ENCODE measurements at regions not wholly inside any gene's neighbourhood (a gene's known extent, or its start where the extent isn't known, plus 50 kb on each side); places are given as distances from the start of the nearest gene placed in this dataset.
"Not testable (repeated sequence)": the region's sequence is repeated elsewhere in the genome, so short reads cannot be mapped to it uniquely, and the experiment has no call there.

GRCh38 chr4:10879411-10880110, 195.0 kb upstream of the CLNK start:
- no peak for DNase-seq

- no peak for DNase-seq
Observed at GRCh38 chr4:10878861-10879260, 194.3 kb upstream of the CLNK start.

- DNase-seq, result no peak
Observed at GRCh38 chr4:10877076-10877475, 192.5 kb upstream of the CLNK start.

DNA sequence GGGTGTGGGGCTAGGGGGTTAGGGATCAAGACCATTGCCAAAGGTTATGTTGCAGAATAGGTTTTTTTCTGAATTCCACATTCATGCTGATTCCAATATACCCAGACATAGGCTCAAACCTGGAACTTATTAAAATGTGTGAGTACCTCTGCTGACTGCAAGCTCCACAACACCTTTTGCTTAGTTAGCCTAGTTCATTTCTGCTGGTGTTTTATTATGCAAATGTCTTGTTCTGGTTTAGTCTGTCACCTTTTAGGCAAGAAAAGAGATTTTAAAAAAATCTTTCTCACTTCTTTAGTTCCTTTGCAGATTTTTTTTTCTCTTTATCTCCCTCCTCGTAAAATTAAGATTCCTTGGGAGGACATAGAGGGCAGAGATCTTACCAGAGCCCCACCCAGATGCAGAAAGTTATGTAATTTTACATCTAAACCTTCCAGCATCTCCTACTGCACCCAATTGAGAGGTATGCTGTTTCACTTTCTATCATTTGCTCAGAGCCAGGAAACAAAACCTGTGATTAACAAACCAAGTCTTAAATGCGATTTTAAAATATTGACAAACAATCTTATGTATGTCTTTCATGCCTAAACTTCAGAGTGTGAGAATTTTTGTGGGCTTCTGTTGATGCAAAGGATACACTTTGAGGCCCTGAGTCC, 190.7 kb upstream of the CLNK start:
- no peak for DNase-seq

DNA sequence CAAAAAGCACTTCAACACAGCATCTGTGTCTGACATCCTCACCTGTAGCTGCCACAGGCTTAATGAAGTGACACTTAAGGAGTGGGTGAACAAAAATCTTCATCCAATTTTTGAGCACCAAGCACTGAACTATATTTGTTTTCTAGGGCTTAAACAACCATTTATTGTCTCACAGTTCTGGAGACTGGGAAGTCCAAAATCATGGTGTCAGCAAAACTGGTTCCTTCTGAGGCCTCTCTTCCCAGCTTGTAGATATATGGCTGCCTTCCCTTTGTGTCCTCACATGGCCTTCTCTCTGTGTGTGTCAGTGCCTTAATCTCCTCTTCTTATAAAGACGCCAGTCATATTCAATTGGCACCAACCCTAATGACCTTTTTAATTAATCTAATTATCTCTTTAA, 189.2 kb upstream of the CLNK start:
- DNase-seq, result no peak

- no peak for DNase-seq
Observed at GRCh38 chr4:10872833-10873517, 188.4 kb upstream of the CLNK start.

- no peak for DNase-seq
Observed at GRCh38 chr4:10866666-10867065, 182.1 kb upstream of the CLNK start.

GRCh38 chr4:10861036-10861435, 176.5 kb upstream of the CLNK start:
- DNase-seq, result no peak

DNA sequence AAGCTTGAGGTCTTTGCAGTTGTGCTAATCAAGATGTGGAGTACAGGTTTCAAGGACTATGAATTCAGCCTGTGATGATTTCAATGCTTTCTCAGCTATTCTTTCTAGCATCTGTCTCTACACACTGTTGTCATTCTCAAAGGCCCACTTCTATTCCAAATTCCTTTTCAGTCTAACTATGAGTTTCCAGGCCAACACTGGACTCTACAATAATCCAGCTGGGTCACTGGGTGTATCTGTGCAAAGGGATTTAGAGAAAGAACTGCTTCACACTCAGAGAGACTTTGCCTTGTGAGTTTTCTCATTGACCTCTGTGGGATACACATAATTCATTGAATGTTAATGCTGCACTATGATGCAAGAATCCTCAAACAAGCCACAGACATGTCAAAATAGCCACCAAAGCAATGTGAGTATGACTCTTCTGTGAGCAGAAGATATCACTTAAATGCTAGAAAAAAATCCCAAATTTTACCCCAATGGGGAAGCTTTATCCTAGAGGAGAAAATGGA, 171.8 kb upstream of the CLNK start:
- no peak for DNase-seq

DNA sequence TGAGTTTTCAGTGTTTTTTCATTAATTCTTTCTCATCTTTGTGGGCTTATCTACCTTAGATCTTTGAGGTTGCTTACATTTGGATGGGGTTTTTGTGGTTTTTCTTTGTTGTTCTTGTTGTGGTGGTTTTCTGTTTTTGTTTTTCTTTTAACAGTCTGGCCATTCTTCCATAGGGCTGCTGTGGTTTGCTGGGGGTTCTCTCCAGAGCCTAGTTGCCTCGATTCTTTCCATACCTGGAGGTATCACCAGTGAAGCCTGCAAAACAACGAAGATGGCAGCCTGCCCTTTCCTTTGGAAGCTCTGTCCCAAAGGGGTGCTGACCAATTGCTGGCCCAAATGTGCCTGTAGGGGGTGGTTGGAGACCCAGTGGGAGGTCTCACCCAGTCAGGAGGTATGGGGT, 168.6 kb upstream of the CLNK start:
- no peak for DNase-seq

- no peak for DNase-seq
Observed at GRCh38 chr4:10841697-10842096, 157.1 kb upstream of the CLNK start.

GRCh38 chr4:10837151-10837550, 152.6 kb upstream of the CLNK start:
- no peak for DNase-seq

DNA sequence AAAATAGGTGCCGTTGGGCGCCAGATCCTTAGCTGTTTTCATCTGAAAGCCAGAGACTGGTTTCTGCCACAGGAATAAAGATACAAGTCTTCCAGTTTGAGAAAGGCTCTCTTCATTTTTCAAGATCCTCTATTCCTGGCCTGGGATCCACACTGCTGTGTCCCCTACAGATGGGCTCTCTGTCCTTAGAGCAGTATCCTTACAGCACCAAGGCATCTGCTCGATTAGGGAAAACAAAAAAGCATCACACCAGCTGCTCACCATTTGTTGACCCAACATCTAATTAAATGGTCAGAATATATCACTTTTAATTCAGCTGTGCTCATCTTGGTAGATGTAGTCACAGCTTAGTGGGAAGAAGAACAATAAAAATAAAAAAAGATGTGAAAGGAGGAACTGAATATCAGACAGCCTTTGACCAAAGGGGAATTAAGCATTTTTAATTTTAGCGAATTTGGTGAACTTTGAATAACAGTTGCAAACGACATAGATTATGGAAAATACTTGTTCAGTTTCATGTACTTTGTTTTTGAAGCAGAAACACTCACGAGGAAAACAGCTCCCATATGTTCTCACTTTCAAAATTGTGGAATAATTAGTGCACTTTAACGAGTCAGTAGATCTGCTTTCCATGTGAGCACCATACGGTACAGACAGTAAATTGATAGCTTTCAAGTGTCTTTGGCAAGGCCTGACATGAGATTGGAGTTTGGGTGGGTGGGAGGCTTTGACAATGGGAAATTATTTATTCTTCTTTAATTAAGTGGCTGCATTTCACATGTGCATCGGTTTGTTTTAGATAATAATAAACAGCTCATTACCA, 148.4 kb upstream of the CLNK start:
- DNase-seq, result no peak

GRCh38 chr4:10831727-10832408, 147.3 kb upstream of the CLNK start:
- DNase-seq, result no peak

GRCh38 chr4:10828918-10829538, 144.5 kb upstream of the CLNK start:
- DNase-seq, result not testable (repeated sequence)

DNA sequence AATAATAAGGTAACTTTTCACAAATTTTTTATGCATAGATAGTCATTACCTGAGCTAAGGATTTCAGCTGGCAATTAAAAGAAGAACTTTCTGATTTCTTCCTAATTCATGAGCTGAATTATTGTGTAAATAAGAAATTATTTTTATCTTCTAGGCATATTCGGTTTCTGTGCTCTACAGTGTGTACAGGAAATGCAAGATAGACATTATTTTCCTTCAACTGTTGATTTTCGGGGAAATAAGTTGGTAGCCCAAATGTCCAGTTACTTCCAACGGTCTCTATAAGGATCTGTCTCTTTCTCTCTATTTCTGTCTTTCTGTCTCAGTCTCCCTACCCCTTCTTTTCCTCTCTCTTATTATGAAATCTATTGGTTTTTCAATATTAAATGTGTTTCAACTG, 137.3 kb upstream of the CLNK start:
- no peak for DNase-seq

- no peak for DNase-seq
Observed at GRCh38 chr4:10816571-10816970, 132.0 kb upstream of the CLNK start.

DNA sequence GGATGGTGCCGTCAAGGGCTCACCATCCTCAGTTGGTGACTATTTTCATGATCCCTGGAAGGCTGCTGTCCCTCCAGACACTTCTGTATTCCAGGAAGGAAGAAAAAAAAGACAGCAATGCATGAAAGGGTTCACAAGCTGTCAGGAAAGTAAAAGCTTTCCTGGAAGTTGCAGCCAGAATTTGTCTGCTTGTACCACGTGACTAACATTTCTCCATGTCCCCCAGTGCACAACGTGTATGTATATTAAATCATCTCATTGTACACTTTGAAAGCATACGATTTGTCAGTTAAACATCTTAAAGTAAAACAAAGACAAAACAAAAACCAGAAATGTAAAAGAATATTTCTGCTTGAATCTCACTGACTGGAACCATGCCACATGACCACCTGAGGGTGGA, 127.4 kb upstream of the CLNK start:
- DNase-seq, result no peak

DNA sequence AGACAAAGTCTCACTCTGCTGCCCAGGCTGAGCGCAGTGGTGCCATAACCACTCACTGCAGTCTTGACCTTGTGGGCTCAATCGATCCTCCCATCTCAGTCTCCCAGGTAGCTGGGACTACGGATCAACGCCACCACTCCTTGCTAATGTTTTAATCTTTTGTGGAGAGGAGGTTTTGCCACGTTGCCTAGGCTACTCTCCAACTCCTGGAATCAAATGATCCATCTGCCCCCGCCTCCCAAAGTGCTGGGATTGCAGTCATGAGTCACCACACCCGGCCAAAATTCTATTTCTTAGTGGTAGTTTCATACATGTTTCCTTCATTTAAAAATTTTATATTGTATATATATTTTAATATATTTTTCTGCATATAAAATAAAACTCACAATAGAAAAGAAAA, 125.8 kb upstream of the CLNK start:
- no peak for DNase-seq

DNA sequence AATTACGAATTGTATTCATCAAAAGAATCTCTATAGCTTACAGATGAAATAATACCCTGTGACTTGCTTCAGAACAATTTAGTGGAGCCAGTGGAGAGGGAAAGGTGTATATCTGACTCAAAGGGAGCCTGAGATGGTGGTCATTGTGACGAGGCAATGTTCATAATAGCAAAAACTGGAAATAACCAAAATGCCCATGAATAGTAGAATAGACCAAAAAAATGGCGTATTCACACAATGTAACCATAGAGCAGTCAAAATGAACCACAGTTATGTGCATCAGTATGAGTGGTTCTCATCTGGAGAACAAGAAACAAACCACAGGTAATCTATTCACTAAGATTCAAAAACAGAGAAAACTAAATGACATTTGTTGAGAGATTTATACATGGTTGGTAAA, 125.3 kb upstream of the CLNK start:
- no peak for DNase-seq

DNA sequence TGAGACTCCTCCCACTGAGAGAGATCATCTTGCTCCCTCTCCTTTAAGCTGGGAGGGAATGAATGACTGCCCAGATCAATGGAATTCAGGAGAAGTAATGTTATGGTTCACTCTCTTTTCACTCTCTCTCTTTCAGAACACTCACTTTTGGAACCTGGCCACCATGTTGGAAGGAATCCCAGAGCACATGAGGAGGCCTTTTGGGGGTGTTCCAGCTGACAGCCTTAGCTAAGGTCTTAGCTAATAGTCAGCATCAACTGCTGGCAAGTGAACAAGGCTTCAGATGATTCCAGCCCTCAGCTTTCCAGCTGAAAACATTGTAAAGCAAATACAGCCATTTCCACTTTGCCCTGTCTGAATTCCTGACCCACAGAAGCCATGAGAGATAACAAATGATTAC, 124.0 kb upstream of the CLNK start:
- DNase-seq, result no peak
